ENCODE measurements at regions not wholly inside any gene's neighbourhood (a gene's known extent, or its start where the extent isn't known, plus 50 kb on each side); places are given as distances from the start of the nearest gene placed in this dataset.

DNA sequence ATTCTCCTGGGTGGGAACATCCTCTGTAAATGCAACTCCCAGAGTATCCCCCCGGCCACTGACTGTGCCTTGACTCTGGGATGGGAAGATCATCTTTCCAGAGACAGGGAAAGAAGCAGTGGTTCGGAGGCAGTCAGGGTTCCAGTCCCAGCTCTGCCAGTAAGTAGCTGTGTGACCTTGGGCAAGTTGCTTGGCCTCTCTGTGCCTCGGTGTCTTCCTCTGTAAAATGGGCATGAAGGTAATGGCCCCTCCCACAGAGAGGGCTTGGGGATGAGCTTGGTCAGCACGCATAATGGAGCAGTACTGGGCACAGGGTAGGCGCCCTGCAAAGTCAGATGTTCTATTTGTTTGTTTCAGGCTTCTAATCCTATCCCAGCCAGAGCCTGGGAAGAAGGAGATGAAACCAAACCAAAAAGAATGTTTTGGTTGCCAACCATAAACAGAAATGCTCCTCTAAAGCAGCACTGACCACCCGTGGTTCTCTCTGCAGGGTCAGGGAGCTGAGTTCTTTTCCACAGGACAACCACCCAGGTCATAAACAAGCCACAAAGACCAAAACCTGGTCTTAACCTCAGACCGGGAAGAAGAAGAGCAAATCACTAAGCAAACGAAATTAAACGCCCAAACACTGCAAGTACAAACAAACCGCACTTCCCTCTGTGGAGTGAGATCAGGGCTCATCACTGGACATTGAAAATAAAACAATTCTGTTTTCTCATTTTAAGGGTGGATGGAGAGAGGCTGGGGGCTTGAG is 381.0 kb upstream of the SULF2 start:
- no peak for DNase-seq

DNA sequence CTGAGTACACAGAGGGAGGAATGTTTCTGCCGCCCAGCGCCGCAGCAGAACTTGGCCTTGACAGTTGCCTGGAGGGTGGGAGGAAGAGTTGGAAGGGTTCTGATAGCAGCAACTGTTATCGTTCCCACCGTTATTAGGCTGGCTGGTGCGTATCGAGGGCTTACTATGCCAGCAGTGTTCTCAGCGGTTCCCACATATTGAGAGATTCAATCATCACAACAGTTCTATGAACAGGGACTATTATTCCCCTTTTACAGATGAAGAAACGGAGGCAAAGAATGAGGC is 380.1 kb upstream of the SULF2 start:
- no peak for DNase-seq

DNA sequence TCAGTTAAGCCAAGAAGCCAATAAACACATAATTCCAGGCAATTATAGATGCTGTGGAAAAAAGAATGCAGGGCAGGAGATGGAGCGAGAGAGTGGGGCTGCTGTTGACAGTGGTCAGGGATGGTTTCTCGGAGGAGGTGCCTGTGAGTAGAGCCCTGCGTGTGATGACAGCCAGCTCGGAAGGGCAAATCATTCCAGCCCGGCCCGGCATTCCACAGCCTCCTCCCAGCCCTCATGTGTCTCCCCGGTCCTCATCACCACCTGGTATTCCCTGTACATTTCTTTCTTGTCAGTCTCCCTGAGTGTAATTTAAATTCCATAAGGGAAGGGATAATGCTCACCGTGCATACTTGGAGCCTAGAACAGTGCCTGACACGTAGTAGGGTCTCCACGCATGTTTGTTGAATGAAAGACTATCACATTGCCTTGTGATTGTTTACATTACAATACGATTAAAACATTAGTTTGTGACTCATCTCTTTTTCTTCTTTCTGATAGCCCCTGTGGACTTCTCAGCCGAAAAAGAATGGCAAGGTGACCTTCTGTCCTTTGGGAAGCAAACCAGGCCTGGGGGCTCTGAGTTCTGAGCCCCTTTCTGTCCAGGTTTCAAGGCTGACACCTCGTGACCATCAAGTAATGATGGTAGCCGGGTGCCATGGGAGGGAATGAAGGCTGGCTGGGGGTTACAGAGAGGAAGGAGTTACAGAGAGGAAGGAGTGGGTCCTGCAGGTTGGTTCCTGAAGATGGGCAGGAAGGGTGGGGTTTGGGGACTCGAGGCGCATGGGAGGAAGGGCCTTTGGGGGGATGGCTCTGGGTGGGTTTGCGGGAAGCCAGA is 379.5 kb upstream of the SULF2 start:
- no peak for DNase-seq

DNA sequence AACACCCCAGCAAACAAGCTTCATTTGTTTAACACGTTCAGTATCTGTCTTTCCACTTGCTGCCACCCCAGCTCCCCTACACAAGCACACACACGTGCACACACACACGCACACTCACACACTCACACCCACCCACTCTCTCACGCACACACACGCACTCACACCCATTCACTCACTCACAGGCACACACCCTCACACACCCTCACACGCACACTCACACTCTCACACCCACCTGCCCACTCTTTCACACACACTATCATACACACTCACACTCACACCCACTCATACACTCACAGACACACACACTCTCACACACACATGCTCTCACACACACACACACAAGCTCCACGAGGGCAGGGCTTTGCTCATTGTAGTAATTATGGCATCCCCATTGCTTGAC is 378.8 kb upstream of the SULF2 start:
- no peak for DNase-seq

DNA sequence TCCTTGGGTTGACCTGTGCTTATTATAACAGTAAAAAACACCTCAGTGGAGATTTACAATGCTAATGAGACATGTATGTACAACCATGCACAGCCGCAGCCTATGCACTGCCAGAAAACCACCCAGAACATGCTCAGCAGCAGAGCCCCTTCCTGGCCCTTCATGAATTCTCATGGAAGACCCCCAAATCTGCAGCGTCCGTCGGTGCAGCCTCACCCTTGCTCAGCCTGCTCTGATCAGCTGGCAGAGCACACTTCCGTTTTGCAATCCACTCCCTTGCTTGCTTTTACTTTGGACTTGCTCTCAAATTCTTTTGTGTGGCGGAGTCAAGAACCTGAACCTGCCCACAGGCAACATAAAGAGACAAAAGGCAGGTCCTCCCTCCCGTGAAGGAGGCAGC is 378.2 kb upstream of the SULF2 start:
- no peak for DNase-seq

DNA sequence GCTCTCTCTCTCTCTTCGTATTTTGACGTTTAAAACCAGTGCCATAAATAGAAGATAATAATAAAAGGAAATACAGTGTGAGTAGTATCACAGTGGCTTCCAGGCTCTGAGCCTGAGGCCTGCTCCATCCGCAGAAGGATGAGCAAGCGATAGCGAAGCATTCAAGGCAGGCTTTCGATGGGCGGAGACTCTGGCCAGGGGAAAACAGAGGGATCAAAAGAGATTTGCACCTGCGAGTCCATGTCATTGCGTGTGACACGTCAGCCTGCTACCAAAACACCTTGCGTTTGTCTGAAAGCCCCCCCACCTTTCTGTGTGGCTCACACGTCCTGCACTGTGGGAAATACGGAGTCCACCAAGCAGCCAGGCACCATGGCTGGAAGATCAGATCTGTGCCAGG is 377.3 kb upstream of the SULF2 start:
- DNase-seq, result no peak

DNA sequence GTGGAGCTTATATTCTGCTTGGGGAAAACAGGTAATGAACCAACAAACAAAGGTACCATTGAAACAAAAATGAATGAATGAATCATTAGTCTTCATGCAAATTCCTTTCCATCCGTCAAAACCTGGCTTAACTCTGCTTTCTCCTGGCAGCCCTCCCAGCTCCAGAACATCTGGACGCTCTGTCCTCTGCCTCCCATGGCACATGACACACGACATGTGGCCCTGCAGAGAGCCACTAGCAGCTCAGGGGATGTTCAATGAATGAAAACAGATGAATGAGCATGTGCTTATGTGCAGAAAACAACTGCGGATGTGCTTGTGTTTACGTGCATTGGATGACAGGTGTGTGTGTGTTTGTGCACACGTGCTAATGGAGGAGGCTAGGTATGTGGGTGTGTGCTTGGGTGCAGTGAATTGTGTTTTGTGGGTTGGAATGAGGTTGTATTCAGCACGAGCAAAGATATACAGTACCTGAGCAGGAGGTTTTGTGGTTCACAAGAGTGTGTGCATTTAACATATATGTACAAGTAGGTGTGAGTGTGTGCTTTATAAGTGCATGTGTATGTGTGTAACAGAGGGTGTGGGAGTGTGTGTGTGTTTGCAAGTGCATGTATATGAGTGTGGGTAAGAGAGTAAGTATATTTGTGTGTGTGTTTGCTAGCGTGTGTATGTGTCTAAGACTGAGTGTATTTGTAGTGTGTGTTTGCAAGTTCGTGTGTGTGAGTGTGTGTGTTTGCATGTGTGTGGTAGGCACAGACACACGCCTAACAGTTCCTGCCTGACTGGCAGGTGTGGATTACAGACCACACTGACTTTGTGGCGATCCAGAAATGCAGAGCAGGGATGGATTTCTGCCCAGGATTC is 374.1 kb upstream of the SULF2 start:
- no peak for DNase-seq

DNA sequence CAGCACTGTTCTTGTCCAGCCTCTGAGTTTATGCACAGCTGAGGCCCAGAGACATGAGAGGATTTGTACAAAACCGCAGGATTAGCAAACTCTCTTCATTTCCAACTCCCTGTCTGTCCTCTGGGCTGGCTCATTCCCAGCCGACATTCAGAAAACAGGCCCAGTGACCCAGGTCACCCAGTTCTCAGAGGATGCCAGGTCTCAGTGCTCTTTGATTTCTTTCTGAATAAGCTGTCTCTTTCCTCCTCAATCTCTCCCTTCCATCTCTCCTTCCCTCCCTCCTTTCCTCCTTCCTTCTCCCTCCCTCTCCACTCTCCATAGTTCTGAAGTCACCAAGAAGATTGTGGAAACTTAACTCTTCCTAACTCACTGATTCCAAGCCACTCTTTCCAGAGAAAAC is 372.7 kb upstream of the SULF2 start:
- DNase-seq, result no peak

DNA sequence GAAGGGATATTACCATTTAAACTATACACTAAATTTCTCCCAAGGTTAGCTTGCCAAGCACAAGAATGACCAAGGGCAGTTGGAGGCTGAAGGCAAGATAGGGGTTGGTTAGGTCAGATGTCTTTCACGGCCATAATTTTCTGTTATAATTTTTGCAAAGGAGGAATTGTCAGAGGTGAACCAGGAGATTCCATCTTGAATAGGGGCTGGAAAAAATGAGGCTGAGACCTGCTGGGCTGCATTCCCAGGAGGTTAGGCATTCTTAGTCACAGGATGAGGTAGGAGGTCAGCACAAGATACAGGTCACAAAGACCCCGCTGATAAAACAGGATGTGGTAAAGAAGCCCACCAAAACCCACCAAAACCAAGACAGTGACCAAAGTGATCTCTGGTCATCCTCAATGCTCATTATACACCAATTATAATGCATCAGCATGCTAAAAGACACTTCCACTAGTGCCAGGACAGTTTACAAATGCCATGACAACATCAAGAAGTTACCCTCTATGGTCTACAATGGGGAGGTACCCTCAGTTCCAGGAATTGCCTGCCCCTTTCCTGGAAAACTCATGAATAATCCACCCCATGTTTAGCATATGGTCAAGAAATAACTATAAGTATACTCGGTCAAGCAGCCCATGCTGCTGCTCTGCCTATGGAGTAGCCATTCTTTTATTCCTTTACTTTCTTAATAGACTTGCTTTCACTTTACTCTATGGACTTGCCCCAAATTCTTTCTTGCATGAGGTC is 371.8 kb upstream of the SULF2 start:
- DNase-seq, result no peak

DNA sequence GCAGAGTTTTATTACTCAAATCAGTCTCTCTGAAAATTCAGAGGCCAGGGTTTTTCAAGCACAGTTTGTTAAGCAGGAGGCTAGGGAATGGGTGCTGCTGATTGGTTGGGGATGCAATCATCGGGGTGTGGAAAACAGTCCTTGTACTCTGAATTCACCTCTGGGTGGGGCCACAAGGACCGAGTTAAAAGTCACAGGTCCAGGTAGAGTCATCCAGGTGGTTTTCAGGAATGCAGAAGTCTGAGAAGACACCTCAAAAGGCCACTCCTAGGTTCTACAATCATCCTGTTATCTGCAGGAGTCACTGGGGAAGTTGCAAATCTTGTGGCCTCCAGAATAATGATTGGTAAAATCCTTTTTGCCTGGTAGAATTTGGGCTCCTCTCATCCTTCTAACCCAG is 371.2 kb upstream of the SULF2 start:
- DNase-seq, result no peak

DNA sequence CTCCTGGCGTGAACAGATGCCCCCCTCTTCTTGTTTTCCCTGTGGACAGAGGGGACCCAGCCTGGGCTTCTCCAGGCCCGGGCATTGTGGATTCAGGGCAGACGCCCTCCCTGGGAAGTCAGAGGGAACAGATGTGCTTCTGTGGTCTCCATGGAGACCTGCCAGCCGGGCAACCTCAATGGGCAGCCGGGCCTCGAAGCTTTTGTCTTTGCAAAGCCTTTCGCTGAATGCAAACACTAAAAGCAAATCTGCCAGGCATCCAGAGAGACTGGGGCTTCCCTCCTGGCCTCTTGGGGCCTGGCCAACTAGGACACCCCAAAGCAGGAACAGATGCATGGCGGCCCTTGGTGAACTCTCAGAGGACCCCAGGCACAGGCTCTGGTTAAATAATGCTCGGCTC is 370.0 kb upstream of the SULF2 start:
- DNase-seq, result no peak

DNA sequence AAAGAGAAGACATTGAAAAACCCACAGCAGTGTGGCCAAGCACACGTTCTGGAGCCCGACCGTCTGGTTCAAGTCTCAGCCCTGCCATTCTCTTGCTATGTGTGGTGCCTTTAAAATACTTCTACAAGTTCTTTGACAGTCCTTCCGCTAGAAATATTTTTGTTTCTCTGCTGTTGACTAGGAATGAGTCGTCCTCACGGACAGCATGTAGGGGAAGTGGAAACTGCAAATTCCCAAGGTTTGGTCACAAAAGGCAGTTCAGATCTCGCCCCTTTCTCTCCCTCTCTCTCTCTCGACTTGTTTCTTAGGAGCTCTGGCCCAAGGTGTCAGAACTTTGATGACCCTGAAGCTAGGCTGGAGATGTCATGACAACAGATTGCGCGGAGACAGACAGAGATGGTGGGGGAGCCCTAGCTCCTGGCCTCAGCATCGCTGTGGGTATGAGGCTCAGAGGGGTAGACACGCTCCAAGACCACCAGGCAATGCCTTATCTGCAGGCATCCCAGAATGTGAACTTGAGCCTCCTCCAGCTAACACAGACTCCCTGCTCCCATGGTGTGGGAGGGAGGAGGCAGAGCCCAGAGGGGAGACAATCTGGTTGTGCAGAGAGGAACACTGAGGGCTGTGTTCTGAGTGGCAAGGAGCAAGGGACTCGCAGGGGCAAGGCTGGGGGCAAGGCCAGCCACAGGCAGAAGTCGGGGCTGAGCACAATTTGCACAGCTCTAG is 368.9 kb upstream of the SULF2 start:
- no peak for DNase-seq

DNA sequence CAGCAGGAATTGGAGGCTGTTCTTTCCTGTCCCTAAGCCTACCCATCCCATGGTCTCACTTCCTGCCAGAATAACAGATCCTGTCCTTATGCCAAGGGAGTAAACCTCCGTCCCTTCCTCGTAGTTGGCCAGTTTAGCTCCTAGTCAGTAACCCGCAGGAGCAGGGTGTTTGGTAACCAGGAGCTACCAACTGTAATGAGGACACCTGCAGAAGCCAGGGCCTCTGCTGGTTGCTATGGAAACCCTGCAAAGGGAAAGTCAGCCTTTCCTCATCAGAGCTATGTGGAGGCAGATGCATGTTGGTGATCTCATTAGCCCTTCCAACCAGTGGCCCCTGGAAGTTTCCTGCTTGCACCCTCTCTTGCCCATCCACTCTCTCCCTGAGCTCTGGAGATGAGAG is 368.2 kb upstream of the SULF2 start:
- DNase-seq, result no peak

DNA sequence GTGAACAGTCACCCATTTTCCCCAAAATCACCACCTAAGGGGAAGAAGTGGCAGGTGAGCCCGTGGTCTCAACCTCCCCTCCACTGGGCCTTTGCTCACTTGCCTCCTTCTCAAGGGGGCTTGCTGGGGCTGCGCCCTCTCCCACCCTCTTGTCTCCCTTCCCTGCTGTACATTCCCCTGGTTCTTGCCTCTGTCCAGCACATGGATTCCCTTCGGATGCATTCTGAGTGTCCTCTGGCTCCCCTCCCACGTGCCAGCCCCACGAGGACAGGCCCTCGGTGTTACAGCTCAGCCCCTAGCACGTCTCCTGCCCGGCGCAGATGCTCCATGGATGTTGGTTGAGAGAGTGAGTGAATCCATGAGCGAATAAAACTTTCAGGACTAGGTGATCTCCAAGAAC is 367.8 kb upstream of the SULF2 start:
- DNase-seq, result no peak

DNA sequence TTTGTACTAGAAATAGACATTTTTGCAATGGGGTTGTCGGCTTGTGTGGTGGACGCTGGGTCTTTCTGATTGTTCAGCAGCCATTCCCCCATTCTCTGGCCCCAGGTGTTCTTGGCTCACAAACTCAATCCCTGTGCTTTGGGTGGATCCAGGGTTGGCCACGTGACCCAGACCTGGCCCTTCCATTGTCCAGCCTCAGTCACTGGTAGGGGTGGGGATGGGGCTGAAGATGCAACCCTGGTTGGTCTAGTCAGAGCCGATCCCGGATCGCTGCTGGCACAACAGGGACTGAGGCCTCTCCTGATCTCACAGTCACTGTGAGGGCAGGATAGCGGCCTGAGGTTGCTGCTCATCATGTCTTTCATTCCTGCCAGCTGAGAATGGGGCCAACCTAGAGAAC is 365.3 kb upstream of the SULF2 start:
- DNase-seq, result no peak

DNA sequence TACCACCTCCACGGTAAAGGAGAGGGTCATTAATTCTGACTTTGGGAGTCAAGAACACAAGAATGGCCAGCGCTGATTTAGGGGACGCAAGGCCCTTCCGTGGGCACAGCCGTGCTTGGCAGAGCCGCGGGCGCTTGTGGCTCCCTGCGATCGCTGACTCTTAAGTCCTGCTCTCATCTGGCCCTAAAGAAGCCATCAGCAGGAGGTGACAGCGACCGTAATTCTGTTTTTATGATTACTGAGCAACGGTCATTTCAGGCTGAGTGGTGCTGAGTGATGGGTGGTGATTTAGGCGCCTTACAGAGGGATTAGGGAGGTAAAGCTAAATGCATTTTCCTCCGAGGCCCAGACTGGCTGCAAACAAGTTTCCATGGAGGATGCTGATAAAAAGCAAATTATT is 364.6 kb upstream of the SULF2 start:
- no peak for DNase-seq

DNA sequence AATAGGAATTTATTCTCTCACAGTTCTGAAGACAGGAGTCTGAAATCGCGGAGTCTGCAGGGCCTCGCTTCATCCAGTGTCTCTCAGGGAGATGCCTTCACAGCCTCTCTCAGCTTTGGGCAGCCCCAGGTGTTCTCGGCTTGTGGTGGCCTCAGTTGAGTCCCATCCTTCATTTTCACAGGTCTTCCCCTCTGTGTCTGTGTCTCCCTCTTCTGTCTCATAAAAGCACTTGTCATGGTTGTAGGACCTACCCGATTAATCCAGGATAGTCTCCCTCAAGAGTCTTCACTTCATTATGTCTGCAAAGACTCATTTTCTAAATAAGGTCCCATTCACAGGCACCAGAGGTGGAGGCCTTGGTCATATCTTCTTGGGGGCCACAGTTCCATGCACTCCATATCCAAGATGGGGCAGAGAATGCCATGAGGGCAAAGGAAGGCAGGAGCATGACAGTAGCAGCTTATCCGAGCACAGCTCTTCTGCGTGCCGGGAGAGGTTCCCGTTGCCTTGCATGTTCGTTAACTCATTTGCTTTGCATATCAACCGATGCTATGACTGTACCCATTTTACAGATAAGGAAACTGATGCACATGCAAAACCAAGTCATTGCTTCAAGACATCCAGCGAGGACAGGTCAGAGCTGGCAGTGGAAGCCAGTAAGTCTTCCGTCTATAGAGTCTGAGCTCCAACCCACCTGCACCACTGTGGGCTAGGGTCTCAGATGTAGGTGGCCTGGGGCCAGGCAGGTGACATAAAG is 363.8 kb upstream of the SULF2 start:
- DNase-seq, result no peak

DNA sequence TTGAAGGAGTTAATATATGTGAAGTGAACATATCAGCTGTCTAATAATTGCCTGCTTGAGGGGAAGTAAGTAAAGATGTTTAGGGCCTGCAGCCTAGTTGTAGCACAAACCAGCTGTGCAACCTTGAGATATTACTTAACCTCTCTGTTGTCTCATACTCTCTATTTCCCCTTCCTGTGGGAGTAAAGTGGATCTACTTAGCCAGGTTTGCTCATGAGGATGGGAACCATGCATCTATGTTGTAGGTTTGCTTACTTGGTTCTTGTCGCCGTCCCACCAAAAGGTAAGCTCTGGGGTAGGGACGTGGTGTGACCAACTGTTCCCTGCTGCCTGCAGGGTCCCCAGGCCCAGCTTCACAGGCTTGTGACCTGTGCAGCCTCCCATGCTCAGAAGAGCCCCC is 362.7 kb upstream of the SULF2 start:
- no peak for DNase-seq

DNA sequence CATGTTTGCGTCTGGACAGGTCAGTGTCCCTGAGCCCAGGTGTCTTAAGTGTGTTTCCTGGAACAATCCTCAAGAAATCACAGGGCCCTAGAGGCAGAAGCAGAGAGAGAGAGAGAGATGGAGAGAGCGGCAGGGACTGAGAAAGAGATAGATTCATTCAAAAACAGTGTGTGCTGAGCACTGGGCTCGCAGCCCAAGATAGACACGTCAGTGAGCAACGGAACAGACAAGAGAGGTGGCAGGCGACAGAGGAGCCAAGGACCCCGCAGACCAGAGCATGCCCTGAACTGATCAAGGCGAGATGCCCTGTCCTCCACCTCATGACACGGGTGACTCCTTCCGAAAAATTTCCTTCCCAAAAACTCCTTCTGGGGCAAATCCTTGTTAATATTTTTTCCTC is 362.0 kb upstream of the SULF2 start:
- DNase-seq, result no peak

DNA sequence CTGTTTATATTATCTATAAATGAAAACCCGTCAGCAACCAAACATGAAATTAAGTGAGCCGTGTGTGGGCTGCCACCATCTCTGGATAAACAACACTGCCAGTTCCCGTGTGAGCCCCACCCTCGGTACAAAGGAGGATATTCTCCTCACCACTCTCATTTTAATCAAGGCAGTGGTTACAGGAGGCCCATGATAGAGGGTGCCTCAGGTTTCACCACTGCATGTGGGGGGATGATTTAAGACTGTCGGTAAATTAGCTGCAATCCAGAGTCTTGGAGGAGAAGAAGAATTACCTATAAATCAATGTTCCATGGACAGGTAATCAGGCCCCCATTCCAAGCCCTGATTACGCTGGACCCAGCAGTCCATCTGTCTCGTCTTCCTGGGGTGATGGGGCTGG is 361.6 kb upstream of the SULF2 start:
- no peak for DNase-seq

DNA sequence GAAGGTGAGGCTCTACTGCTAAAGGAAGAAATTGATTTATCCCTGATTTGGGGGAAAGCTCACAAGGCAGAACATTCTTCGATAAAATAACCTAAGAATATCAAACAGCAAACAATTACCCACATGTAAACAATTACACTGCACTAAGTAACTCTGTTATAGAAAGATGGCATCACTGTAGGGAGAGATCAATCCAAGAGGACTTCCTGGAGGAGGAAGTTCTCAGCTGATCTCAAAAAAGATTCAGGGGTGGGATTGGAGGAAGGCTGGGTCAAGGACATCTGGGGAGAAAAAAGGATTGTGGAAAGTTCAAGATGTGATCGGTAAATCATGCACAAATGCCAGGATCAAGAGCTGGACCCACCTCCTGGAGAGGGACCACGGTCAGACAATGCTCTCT is 361.0 kb upstream of the SULF2 start:
- no peak for DNase-seq

All from T-helper 2 cell (primary cell).